ENCODE measurements at regions not wholly inside any gene's neighbourhood (a gene's known extent, or its start where the extent isn't known, plus 50 kb on each side); places are given as distances from the start of the nearest gene placed in this dataset.
A peak's percentile ranks its signal among the peaks of the same experiment; 100 is the strongest.
"Not testable (repeated sequence)": the region's sequence is repeated elsewhere in the genome, so short reads cannot be mapped to it uniquely, and the experiment has no call there.

DNA sequence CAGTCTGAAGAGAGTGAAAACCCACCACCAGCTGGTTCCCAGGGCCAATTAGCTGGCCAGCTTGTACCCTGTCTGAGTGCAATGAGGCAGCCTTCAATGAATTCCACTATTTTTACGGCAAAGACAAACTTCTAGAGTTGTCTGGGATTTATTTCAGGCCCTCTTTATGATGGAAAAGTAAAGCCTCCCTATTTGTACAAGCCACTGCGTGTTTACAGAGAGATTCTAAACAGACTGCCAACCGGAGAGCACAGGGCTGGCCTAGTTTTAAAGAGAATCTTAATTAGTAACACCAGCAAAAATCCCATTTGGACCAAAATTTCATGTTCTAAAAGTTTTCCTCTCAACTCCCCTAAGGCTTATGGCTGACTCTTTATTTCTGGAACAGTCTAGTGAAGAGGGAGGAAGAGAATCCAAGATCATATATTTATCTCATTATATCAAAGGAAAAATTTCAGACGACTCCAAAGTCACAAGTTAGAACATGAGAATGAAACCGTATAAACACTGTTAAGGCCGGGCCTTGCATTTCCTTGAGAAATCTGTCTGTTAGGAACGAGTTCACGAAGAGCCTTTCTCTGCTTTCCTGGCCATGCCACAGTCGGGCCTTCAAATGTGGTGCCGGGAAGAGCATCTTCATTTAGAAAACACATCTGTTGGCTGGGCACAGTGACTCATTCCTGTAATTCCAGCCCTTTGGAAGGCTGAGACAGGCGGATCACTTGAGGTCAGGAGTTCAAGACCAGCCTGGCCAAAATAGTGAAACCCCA, 724.6 kb upstream of the NRP1 start:
- no peak for DNase-seq

DNA sequence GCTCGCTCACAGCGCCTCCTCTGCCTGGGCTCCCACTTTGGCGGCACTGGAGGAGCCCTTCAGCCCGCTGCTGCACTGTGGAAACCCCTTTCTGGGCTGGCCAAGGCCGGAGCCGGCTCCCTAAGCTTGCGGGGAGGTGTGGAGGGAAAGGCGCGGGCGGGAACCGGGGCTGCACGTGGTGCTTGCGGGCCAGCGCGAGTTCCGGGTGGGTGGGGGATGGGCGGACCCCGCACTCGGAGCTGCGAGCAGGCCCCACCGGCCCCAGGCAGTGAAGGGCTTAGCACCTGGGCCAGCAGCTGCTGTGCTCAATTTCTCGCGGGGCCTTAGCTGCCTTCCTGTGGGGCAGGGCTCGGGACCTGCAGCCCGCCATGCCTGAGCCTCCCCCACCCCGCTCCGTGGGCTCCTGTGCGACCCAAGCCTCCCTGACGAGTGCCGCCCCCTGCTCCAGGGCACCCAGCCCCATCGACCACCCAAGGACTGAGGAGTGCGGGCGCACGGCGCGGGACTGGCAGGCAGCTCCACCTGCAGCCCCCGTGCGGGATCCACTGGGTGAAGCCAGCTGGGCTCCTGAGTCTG, 721.0 kb upstream of the NRP1 start:
- not testable (repeated sequence) for DNase-seq

DNA sequence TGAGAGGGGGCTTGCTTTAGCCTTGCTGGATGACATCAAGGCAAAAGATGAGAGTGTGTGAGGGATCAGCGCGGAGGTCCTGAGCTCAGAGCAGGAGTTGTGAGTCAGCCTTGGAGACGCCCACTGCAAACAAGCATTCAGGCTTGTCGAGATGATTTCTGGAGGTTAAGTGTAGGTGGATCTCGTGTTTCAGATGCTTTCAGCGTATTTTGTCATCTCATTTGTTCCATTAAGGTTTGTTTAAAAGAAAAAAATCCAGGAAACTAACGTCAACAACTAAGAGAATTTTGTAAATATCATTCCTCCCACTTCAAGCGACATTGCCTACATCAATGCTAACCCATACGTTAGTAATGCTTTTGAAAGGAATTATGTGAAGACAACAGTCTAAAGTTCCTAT, 715.4 kb upstream of the NRP1 start:
- no peak for DNase-seq

DNA sequence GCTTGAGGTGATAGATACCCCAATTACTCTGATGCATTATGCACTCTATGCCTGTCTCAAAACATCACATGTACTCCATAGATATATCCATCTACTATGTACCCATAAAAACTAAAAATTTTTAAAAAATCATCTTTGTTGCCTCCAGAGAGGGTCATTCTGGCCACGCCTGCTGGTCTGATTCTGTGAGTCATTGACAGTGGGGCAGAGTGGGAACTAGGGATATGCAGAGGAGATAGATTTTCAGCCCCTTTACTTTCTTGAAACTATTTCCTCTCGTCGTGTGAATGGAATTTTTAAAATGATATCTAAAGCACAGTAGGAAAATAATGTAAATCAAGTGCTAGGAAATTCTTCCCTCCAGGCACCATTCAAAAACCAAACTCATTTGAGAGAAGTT, 715.0 kb upstream of the NRP1 start:
- DNase-seq: no peak

DNA sequence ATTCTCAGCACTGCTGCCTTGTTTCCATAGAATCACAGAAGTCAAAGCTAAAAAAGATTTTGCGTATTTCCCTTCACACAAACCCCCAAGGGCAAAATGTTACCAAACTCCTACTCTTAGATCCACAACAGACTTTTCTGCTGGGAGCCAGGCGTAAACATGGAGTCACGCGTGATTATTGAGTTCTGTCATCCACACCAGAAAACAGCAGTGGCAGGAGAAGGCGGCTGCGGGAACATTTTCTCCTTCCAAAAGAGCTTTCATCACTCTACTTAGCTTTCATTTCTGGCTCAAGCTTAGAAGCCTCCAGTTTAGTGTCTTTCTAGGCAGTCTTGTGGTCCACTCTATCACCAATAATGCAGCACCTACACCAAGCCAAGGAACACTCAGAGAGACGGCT, 712.9 kb upstream of the NRP1 start:
- DNase-seq: no peak

DNA sequence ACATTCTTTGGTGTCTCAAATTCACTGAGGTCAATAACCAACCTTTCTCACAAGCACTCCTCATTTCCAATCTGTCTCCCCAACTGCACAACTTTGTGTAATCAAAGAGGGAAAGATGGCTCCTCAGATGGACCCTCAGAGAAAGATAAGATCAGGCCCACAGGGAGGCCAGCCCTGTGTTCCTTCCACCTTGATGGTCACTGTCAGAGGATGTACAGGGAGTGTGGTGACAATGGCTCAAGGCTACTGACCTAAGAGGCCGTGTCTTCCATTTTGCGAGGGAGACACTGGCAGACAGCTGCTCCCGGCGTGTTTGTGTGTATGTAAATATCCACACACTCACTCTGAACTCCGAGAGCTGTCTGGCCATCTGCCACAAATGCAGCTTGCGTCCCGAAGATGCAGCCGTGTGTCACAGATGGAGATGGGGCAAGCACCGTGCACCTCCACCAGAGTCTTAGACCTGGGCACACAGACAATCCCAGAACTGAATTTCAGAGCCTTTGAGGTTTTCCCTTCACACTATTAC, 712.1 kb upstream of the NRP1 start:
- DNase-seq: no peak

DNA sequence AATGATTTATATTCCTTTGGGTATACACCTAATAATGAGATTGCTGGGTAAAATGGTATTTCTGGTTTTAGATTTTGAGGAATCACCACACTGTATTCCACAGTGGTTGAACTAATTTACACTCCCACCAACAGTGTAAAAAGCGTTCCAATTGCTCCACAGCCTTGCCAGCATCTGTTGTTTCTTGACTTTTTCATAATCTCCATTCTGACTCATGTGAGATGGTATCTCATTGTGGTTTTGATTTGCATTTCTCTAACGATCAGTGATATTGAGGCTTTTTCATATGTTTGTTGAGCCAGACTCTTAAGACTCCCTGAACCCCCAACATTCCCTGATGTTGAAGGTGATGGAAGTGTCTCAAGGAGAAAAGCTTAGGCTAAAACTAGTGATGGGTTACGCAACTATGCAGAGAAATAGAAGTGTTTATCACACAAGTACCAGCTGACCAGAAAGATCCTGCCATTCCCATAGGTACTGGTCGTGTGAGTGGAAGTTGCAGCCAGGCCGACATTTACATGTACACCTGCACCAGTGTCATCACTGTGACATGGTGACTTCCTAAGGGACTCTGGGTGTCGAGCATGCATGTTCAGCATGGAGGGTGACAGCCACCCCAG, 711.2 kb upstream of the NRP1 start:
- DNase-seq: no peak

DNA sequence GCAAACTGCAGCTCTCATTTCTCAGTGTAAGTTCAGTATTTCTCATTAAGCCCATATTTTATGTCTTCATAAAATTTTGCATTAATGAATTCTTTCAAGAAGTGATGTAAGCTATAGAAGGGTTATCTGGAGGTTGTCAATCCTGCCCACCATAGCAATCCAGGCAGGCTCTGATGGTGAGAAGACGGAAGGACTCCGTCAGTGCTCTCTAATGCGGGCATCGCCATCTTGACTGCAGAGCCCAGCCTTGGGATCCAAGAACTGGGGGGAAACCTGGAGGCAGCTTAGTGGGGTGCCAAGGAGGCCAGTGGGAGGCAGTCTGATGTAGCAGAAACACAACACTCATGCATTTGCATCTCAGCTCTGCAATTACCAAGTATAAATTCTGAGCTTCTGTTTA, 707.4 kb upstream of the NRP1 start:
- no peak for DNase-seq

DNA sequence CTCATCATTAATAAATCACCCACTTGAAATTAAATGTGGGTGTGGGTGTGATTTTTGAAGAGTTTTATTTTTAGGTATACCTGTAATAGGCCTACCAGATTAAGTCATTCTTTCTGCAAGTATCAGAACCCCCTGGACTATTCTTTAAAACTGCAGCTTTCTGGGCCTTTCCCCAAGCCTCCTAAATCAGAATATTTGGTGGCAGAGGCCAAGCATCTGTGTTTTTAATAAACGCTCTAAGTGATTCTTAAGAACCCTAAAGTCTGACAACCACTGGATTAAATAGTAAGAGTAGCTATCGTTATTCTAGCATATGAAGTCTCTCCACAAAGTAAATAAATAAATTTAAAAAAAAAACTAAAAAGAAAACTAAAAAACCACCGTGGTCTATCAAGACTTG, 703.0 kb upstream of the NRP1 start:
- DNase-seq: no peak

DNA sequence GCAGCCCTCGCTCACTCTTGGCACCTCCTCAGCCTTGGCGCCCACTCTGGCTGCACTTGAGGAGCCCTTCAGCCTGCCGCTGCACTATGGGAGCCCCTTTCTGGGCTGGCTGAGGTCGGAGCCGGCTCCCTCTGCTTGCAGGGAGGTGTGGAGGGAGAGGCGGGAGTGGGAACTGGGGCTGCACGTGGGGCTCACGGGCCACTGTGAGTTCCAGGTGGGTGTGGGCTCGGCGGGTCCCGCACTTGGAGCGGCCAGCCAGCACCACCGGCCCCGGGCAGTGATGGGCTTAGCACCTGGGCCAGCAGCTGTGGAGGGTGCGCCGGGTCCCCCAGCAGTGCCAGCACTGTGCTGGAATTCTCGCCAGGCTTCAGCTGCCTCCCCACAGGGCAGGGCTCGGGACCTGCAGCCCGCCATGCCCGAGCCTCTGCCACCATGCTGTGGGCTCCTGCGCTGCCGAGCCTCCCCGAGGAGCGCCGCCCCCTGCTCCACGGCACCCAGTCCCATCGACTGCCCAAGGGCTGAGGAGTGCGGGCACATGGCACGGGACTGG, 700.8 kb upstream of the NRP1 start:
- not testable (repeated sequence) for DNase-seq

DNA sequence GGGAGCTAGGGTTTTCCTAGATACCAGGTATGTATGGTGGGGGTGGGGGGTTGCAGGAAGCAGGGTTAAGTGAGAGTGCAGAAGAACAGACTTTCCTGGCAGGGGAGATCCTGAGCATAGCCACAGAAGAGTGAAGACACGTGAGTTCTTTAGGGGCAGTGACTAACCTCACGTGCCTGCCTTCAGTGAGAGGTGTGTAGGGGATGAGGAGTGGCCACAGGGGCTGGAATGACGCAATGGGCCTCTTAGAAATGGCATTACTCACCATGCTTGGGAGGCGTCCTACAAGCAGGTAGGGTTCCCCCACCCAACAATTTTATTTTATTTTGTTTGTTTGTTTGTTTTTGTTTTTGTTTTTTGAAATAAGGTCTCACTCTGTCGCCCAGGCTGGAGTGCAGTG, 698.6 kb upstream of the NRP1 start:
- no peak for DNase-seq

DNA sequence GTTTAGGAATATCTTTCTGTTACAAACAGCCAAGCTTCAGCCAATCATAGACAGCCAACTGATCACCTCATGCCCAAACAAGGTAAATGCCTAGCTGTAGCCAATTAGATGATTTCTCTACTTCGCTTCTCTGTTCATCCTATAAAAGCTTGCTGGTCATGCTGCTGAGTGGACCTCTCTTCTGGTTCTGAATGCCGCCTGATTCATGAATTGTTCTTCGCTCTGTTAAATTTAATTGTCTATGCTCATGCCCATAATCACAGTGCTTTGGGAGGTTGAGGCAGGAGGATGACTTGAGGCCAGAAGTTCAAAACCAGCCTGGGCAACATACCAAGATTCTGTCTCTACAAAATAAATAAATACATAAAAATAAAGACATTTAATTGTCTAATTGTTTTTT, 698.1 kb upstream of the NRP1 start:
- no peak for DNase-seq

DNA sequence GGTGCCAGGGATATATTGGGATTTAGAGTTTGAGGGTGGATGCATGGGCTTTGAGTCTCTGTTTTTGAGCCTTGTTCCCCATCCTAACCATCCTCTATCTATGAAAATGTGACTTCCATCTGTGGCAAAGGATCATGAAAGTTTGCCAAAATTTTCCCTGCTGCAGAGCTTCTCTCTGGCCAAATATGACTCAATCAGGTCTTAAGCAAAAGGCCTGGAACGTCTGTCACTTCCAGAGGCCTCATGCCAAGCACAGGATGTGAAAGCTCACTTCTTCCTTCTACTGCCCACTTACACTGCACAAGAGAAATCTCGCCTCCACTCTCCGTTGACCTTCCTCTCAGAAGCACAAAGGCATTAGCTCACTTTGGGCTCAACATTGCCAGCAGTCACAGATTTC, 696.9 kb upstream of the NRP1 start:
- DNase-seq: peak; percentile 75

DNA sequence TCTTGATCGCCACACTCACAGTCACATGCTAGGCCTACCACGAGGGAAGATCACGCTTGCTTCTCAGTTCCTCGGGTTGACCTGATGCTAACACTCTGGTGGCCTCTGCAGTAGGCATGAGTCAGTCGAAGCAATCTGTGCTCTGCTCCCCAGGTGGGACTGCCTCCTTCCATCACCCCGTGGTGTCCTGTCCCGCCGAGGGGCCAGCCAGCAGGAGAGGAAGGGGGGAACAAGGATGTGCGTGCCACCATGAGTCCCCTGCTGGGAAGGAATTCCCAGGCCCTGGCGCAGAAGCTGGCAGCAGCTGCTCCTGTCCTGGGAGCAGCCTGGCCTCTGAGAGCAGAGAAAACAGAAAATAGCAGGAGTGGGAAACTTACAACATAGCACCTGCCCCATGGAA, 695.0 kb upstream of the NRP1 start:
- DNase-seq: no peak

DNA sequence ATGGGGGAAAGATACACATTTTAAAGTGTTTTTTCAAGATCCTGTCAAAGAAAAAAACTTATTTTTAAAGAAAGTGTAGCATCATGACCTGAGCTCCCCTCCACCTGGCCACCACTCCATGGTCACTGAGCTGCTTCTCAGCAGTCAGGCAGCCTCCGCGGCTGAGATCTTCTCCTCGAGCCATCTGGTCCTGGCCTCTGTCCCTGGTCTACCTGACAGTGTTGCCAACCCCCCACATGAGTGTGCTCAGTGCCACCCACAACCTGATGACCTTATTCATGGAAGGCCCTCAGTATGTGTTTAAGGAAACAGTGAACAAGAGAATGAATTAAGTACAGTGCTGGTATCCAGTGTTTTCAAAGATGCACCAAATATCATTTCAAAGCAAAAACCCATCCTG, 694.5 kb upstream of the NRP1 start:
- DNase-seq: no peak

DNA sequence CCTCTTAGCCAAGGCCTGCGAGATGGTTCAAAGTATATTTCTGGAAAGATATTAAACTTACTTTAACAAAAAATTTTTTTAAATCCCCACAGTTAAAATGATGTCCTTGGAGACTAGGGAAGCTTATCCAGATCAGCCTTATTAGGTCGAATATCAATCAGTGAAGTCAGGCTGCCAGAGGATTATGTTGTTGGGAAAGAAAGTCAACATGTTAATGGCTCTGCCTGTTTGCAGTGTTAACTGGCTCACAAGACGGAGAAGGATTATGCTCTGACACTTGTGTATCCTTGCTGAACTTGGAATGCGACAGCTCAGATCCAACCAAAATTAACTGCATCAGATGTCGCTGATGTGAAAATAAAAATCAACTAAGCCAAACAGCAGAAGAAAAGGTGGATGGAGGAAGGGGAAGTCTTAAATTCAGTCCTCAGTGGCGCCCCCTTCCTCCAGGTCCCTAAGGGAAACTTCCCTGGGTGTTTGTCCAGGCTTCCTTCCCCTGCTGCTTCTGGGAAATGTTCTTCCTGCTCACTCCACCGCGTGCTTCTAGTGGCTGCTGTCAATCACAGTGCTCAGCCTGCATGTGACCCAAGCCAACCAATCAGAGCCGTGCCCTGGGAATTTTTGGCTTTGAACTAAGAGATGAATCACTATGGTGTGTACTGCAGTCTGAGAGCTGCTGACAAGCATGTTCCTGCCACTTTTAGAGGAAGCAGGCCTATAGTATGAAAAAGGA, 690.4 kb upstream of the NRP1 start:
- no peak for DNase-seq

DNA sequence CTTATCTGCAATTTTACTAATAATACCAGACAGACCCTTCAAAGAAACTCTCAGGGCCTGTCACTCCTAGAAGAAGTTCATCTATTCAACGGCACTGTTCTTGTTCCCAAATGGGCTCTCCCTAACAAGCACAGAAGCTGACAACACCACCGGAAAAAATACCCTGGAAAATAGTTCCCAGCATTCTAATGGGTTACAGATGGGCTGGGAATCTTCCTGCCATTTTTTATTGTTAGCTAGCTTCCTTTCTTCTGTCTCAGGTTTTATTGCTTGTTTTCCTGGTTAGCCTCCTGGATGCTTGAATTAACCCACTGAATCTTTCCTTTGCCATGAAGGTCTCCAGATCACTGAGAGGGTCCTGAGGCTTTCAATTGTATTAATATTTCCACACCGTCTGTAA, 689.8 kb upstream of the NRP1 start:
- no peak for DNase-seq

DNA sequence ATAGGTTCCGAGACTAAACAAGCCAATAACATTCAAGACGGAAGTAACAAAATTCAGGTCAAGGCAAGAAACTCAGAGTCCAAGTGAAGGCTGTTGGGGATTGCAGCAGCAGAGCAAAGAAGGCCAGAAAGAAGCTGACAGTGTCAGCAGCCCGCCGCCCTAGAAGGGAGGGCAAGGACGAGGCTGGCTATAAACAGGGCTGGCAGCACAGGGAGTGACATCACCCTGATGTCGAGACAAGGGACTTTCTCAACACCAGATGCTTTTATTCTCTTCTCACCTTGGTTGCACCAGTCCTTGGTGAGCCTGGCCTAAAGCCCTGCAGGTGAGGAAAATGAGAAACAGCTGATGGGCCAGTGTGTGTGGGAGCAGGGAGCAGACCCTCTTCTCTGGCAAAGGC, 687.7 kb upstream of the NRP1 start:
- DNase-seq: no peak

DNA sequence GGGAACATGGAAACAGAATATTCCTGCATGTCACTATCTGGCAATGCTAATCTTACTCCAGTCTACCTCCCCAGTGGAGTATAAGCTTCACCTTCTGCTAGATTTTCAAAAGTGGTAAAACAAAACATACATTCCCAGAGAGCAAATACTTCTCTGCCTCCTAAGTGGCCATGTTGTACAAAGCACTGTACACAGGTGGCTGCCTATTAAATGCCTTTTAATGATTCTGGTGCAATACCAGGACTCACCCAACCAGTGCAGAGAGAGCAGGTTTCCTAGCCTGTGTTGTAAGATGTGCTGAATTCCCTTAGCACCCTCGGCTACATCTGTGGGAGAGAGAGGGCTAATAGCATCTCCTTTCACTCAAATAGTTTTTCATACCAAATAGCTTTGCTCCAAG, 684.3 kb upstream of the NRP1 start:
- DNase-seq: no peak

DNA sequence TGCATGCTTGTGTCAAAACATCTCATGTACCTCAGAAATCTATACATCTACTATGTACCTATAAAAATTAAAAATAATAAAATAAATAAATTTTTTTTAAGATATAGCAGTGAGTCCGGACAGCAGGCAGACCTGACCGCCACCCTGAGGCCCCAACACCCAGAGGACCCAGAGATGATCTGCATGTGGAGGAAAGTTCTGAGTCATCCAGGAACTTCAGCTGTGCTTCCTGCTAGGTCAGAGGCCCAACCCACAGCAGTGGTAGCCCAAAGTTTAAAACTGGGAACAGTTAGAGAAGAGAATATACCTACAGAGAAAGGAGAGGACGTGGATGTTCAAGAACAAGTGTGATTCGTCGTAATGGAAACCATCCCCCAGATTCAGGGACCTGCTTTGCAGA, 683.7 kb upstream of the NRP1 start:
- no peak for DNase-seq

DNA sequence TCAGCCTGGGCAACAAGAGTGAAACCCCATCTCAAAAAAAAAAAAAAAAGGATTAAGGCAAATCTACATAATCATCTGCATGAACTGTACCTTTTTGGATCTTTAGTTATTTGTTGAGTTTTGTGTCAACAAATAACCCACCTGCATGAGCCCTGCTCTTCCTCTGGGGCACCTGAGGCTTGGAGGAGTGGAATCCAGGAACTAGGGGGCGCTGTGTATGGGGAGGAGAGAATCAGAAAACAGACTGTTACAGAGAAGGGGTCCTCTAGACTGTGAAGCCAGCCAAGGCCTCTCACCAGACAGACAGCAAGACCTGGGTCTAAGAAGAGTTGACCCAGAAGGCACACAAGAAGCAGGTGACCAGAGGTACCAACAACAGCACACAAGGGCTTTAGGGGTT, 682.8 kb upstream of the NRP1 start:
- DNase-seq: no peak

DNA sequence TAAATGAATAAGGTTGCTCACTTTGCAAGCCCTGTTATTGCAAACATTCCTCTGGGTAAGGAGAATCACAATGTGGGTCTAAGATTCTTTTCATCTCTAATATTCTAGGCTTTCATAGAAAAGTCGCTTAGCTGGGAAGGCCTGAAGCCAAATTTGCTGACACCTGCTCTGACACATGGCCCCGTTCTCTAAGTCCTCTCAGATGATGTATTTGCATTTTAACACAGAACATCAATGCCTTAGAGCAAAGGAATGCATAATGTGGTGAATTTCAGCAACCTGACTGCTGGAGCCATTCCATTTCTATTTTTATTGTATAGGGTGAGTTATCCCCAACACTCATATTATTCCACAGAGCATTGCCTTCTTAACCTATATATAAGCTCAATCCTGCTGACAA, 682.1 kb upstream of the NRP1 start:
- DNase-seq: no peak

DNA sequence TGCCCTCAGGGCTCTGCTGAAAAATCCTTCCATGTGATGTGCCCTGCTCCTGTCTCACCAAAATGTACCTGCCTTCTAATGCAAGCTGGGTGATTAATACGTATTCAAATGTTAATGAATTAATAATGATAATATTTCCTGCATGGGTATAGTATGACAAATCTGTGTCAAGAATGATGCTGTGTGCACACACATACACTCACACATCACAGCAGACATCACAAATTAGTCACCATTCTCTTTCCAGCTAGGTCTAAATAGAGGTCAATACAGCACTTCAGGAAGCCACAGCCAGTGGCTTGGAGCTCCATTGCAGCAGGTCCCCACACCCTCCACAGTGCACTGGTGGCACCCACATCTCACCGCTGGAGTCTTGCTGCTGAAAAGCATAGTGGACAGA, 681.2 kb upstream of the NRP1 start:
- DNase-seq: no peak
